ENCODE measurements at regions not wholly inside any gene's neighbourhood (a gene's known extent, or its start where the extent isn't known, plus 50 kb on each side); places are given as distances from the start of the nearest gene placed in this dataset.
"Not testable (repeated sequence)": the region's sequence is repeated elsewhere in the genome, so short reads cannot be mapped to it uniquely, and the experiment has no call there.

GRCh38 chr10:33066558-33067236 is 108.7 kb upstream of the ITGB1 start:
- DNase-seq: no peak

GRCh38 chr10:33065111-33065510 is 107.1 kb upstream of the ITGB1 start:
- no peak for DNase-seq

- DNase-seq: no peak
Measured at GRCh38 chr10:33064706-33065105, 106.7 kb upstream of the ITGB1 start.

- DNase-seq: no peak
Measured at GRCh38 chr10:33057620-33058019, 99.6 kb upstream of the ITGB1 start.

GRCh38 chr10:33056828-33057596 is 99.0 kb upstream of the ITGB1 start:
- no peak for DNase-seq

GRCh38 chr10:33055625-33056024 is 97.6 kb upstream of the ITGB1 start:
- DNase-seq: no peak

- no peak for DNase-seq
Measured at GRCh38 chr10:33052915-33053810, 95.1 kb upstream of the ITGB1 start.

GRCh38 chr10:33052263-33052875 is 94.3 kb upstream of the ITGB1 start:
- DNase-seq: peak; percentile 4

- DNase-seq: not testable (repeated sequence)
Measured at GRCh38 chr10:33049963-33050920, 92.2 kb upstream of the ITGB1 start.

GRCh38 chr10:33048223-33048622 is 90.2 kb upstream of the ITGB1 start:
- DNase-seq: no peak

- no peak for DNase-seq
Measured at GRCh38 chr10:33047655-33048054, 89.6 kb upstream of the ITGB1 start.

GRCh38 chr10:33046792-33047191 is 88.8 kb upstream of the ITGB1 start:
- DNase-seq: no peak

GRCh38 chr10:33045421-33045820 is 87.4 kb upstream of the ITGB1 start:
- no peak for DNase-seq

GRCh38 chr10:33042565-33042964 is 84.5 kb upstream of the ITGB1 start:
- no peak for DNase-seq

- no peak for DNase-seq
Measured at GRCh38 chr10:33041783-33042437, 83.9 kb upstream of the ITGB1 start.

- no peak for DNase-seq
Measured at GRCh38 chr10:33040436-33040835, 82.4 kb upstream of the ITGB1 start.

GRCh38 chr10:33039181-33039580 is 81.2 kb upstream of the ITGB1 start:
- DNase-seq: no peak

- DNase-seq: no peak
Measured at GRCh38 chr10:33038672-33039071, 80.6 kb upstream of the ITGB1 start.

- DNase-seq: no peak
Measured at GRCh38 chr10:33037726-33038125, 79.7 kb upstream of the ITGB1 start.

- DNase-seq: no peak
Measured at GRCh38 chr10:33036670-33037069, 78.6 kb upstream of the ITGB1 start.

GRCh38 chr10:33035411-33035810 is 77.4 kb upstream of the ITGB1 start:
- DNase-seq: no peak

All from DMS153 (cell line).